ENCODE measurements at regions not wholly inside any gene's neighbourhood (a gene's known extent, or its start where the extent isn't known, plus 50 kb on each side); places are given as distances from the start of the nearest gene placed in this dataset.

DNA sequence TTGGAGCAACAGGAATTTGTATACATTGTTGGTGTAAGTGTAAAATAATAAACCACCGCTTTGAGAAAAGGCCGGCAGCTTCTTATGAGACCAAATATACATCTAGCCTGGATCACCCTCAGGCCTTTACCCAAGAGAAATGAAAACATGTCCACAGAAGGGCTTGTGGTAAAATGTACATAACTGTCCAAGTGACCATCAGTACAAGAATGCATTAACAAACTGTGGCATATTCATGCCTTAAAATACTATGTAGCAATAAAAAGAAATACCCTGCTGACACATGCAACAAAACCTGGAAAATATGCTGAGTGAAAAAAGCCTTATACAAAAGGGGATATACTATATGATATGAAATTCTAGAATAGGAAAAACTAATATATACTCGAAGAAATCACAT, 311.9 kb upstream of the TRPC7 start:
- TF ChIP-seq, protein P1, sequence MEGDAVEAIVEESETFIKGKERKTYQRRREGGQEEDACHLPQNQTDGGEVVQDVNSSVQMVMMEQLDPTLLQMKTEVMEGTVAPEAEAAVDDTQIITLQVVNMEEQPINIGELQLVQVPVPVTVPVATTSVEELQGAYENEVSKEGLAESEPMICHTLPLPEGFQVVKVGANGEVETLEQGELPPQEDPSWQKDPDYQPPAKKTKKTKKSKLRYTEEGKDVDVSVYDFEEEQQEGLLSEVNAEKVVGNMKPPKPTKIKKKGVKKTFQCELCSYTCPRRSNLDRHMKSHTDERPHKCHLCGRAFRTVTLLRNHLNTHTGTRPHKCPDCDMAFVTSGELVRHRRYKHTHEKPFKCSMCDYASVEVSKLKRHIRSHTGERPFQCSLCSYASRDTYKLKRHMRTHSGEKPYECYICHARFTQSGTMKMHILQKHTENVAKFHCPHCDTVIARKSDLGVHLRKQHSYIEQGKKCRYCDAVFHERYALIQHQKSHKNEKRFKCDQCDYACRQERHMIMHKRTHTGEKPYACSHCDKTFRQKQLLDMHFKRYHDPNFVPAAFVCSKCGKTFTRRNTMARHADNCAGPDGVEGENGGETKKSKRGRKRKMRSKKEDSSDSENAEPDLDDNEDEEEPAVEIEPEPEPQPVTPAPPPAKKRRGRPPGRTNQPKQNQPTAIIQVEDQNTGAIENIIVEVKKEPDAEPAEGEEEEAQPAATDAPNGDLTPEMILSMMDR (conservative IDR thresholded peaks at IDR 0.05; ENCODE audit: low read length), result no peak
- TF ChIP-seq EZH2phosphoT487 (IDR thresholded peaks at IDR 0.05; ENCODE audit: borderline replicate concordance), result no peak

All from Loucy (cell line).